Neural cell (in vitro differentiated cells): ENCODE measurements at regions not wholly inside any gene's neighbourhood (a gene's known extent, or its start where the extent isn't known, plus 50 kb on each side); places are given as distances from the start of the nearest gene placed in this dataset.

Source experiments
- EP300 ChIP-seq: fragments of 450-650 bp; conservative IDR thresholded peaks from 2 replicates; pipeline ENCODE4 v1.6.1; 2014; ENCODE audit warnings: antibody characterized with exemption, mild to moderate bottlenecking, moderate library complexity; ENCODE audit not compliant: poor library complexity, severe bottlenecking
- EZH2 ChIP-seq: fragments of 200-600, 300-800 bp; shearing (Covaris generic), sonication (generic); IDR thresholded peaks from 2 replicates; pipeline ENCODE4 v1.6.1; 2014; ENCODE audit warnings: antibody characterized with exemption, low read length, borderline replicate concordance, mild to moderate bottlenecking; ENCODE audit not compliant: insufficient read depth, poor library complexity, severe bottlenecking
- POLR2AphosphoS5 ChIP-seq: IDR thresholded peaks from 2 replicates; pipeline ENCODE4 v1.6.1; 2012
- RAD21 ChIP-seq: fragments of 450-650 bp; conservative IDR thresholded peaks from 2 replicates; pipeline ENCODE4 v1.6.1; 2014; ENCODE audit warnings: antibody characterized with exemption, mild to moderate bottlenecking, moderate library complexity
- SMC3 ChIP-seq: fragments of 450-650 bp; conservative IDR thresholded peaks from 2 replicates; pipeline ENCODE4 v1.6.1; 2014; ENCODE audit warnings: antibody characterized with exemption, mild to moderate bottlenecking, moderate library complexity; ENCODE audit not compliant: poor library complexity
- TAF1 ChIP-seq: IDR thresholded peaks from 2 replicates; pipeline ENCODE4 v1.6.1; 2012; ENCODE audit warnings: low read depth
- TF ChIP-seq, protein P1 (sequence below): fragments of 450-650 bp; IDR thresholded peaks from 2 replicates; pipeline ENCODE4 v1.5.1; 2014; ENCODE audit warnings: antibody characterized with exemption, mild to moderate bottlenecking, moderate library complexity; ENCODE audit not compliant: poor library complexity, severe bottlenecking

DNA sequence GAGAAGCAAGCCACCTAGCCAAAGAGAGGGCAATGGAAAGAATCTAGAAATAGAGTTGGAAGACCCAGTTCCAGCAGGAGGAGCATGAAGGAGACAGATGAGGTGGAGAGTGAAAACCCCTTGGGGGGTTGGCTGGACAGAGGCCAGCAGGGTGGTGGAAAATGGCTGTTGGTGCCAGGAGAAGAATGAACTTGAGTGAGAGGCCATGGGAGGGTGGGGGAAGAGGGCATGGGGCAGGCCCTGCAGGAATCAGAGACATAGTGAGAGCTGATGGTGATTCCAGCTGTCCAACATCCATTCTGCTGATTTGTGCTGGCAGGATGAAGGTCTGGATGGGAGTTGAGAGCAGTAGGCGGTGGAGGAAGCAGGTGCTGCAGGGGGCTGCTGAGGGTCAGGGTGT is 108.0 kb upstream of the TNP1 start:
- no peak for TF ChIP-seq EP300
- no peak for TF ChIP-seq RAD21
- TF ChIP-seq, protein P1, sequence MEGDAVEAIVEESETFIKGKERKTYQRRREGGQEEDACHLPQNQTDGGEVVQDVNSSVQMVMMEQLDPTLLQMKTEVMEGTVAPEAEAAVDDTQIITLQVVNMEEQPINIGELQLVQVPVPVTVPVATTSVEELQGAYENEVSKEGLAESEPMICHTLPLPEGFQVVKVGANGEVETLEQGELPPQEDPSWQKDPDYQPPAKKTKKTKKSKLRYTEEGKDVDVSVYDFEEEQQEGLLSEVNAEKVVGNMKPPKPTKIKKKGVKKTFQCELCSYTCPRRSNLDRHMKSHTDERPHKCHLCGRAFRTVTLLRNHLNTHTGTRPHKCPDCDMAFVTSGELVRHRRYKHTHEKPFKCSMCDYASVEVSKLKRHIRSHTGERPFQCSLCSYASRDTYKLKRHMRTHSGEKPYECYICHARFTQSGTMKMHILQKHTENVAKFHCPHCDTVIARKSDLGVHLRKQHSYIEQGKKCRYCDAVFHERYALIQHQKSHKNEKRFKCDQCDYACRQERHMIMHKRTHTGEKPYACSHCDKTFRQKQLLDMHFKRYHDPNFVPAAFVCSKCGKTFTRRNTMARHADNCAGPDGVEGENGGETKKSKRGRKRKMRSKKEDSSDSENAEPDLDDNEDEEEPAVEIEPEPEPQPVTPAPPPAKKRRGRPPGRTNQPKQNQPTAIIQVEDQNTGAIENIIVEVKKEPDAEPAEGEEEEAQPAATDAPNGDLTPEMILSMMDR = no peak
- no peak for TF ChIP-seq TAF1
- TF ChIP-seq POLR2AphosphoS5 = no peak
- no peak for TF ChIP-seq EZH2
- TF ChIP-seq SMC3 = no peak
